Sigmoid colon (tissue), 4 donors: ENCODE measurements at regions not wholly inside any gene's neighbourhood (a gene's known extent, or its start where the extent isn't known, plus 50 kb on each side); places are given as distances from the start of the nearest gene placed in this dataset.

ENCODE experiments used
- POLR2A ChIP-seq, 2 donors: fragments of 450-650 bp; IDR thresholded peaks; one replicate each; pipeline ENCODE4 v1.6.1; 2016; ENCODE audit warnings: antibody characterized with exemption in 2 of 2, mild to moderate bottlenecking in 2 of 2, moderate library complexity in 2 of 2
- POLR2AphosphoS5 ChIP-seq, 4 donors: sonication (generic); formaldehyde crosslinking; IDR thresholded peaks; one replicate each; pipeline ENCODE4 v1.6.1; 2017; ENCODE audit warnings: antibody characterized with exemption in 4 of 4
- TF ChIP-seq, protein P1 (sequence below), 4 experiments: fragments of 450-650 bp in 3 of 4; fragments of 200-600 bp in 1 of 4; IDR thresholded peaks; one replicate each; pipeline ENCODE4 v1.5.1; 2016 to 2019; ENCODE audit warnings: antibody characterized with exemption in 4 of 4, mild to moderate bottlenecking in 3 of 4, moderate library complexity in 2 of 4

DNA sequence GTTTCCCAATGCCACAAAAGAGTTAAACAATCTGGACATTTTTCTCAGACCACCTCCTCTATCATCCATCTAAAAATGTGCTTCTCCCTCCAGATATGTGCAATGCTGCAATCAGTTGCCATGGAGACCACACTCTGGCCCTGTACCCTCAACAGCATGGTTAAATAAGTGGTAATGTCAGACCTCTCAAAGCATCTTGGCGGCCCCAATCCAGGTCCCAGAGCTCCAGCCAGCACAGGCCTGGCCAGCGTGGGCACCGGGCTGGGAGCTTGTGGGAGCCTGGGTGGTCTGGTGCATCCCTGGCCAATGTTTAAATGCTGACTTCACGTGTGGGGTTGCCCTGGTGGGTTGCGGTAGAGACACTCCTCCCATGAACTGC, 362.9 kb upstream of the ZNF32 start:
- TF ChIP-seq, protein P1, sequence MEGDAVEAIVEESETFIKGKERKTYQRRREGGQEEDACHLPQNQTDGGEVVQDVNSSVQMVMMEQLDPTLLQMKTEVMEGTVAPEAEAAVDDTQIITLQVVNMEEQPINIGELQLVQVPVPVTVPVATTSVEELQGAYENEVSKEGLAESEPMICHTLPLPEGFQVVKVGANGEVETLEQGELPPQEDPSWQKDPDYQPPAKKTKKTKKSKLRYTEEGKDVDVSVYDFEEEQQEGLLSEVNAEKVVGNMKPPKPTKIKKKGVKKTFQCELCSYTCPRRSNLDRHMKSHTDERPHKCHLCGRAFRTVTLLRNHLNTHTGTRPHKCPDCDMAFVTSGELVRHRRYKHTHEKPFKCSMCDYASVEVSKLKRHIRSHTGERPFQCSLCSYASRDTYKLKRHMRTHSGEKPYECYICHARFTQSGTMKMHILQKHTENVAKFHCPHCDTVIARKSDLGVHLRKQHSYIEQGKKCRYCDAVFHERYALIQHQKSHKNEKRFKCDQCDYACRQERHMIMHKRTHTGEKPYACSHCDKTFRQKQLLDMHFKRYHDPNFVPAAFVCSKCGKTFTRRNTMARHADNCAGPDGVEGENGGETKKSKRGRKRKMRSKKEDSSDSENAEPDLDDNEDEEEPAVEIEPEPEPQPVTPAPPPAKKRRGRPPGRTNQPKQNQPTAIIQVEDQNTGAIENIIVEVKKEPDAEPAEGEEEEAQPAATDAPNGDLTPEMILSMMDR (IDR thresholded peaks at IDR 0.05) = no peak
- TF ChIP-seq POLR2AphosphoS5 (IDR thresholded peaks at IDR 0.05) (no peak), POLR2A (IDR thresholded peaks at IDR 0.05) (no peak)
